ENCODE measurements at regions not wholly inside any gene's neighbourhood (a gene's known extent, or its start where the extent isn't known, plus 50 kb on each side); places are given as distances from the start of the nearest gene placed in this dataset.

DNA sequence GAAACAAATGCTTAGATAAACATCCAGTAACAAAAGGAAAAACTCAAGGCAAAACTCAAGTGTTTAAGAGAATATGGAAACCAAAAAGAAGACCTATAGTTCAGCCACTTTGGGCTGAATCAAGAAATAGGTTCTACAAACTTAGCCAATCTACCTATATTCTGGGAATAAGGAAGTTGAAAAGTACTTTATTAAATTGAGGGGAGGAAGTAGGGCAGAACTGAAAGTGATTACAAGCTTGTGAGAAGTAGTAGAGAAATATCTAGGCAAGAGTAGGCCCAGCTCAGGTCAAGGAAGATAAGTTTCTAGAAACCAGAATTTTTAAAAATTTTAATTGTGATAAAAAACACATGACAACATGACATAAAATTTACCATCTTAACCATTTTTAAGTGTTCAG lies 384.8 kb upstream of the PCSK5 start:
- Histone ChIP-seq H2AFZ (ENCODE audit: low read depth) (no peak overlapping the region), H3K4me3 (IDR thresholded peaks at IDR 0.05; ENCODE audit: insufficient read depth, low read depth, low read length) (no peak overlapping the region), H3K36me3 (ENCODE audit: insufficient read depth) (no peaks in the 10 kb centered on the region), H3K27me3 (ENCODE audit: insufficient read depth, low read depth) (no peaks in the 10 kb centered on the region), H3K27ac (no peak overlapping the region), H3K4me1 (ENCODE audit: low read depth, poor library complexity, severe bottlenecking) (no peaks in the 10 kb centered on the region), H3K9ac (no peak overlapping the region), H3K79me2 (ENCODE audit: insufficient read depth, low read depth) (no peaks in the 10 kb centered on the region), H4K20me1 (ENCODE audit: insufficient read depth) (no peaks in the 10 kb centered on the region), H3K4me2 (no peak overlapping the region)
- TF ChIP-seq, protein P1, sequence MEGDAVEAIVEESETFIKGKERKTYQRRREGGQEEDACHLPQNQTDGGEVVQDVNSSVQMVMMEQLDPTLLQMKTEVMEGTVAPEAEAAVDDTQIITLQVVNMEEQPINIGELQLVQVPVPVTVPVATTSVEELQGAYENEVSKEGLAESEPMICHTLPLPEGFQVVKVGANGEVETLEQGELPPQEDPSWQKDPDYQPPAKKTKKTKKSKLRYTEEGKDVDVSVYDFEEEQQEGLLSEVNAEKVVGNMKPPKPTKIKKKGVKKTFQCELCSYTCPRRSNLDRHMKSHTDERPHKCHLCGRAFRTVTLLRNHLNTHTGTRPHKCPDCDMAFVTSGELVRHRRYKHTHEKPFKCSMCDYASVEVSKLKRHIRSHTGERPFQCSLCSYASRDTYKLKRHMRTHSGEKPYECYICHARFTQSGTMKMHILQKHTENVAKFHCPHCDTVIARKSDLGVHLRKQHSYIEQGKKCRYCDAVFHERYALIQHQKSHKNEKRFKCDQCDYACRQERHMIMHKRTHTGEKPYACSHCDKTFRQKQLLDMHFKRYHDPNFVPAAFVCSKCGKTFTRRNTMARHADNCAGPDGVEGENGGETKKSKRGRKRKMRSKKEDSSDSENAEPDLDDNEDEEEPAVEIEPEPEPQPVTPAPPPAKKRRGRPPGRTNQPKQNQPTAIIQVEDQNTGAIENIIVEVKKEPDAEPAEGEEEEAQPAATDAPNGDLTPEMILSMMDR (conservative IDR thresholded peaks at IDR 0.05; ENCODE audit: low read depth, low read length) = no peak

DNA sequence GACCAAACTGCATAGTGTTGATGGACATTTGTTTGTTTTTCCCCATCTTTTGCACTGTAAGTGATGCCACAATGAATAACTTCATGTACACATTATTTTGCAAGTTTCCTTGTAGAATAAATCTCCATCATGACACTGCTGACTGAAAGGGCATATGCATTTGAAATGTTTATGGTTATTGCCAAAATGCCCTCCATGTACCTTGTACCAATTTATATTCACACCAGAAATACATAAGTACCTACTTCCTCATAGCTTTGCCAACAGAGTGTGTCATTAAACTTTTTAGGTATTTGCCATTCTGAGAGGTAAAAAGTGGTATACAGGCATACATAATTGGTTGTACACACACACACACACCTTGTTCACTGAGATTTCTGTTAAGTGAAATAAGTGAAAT lies 361.0 kb upstream of the PCSK5 start:
- no peak overlapping the region for H3K4me2 ChIP-seq
- H3K27ac ChIP-seq = no peak overlapping the region
- no peaks in the 10 kb centered on the region for H3K36me3 ChIP-seq (ENCODE audit: insufficient read depth)
- no peak overlapping the region for H3K9ac ChIP-seq
- no peaks in the 10 kb centered on the region for H4K20me1 ChIP-seq (ENCODE audit: insufficient read depth)
- no peak overlapping the region for H3K4me3 ChIP-seq (IDR thresholded peaks at IDR 0.05; ENCODE audit: insufficient read depth, low read depth, low read length)
- no peaks in the 10 kb centered on the region for H3K79me2 ChIP-seq (ENCODE audit: insufficient read depth, low read depth)
- TF ChIP-seq, protein P1 (conservative IDR thresholded peaks at IDR 0.05; ENCODE audit: low read depth, low read length) = no peak
- H3K27me3 ChIP-seq (ENCODE audit: insufficient read depth, low read depth) = no peaks in the 10 kb centered on the region
- H3K4me1 ChIP-seq (ENCODE audit: low read depth, poor library complexity, severe bottlenecking) = no peaks in the 10 kb centered on the region
- H2AFZ ChIP-seq (ENCODE audit: low read depth) = no peak overlapping the region

DNA sequence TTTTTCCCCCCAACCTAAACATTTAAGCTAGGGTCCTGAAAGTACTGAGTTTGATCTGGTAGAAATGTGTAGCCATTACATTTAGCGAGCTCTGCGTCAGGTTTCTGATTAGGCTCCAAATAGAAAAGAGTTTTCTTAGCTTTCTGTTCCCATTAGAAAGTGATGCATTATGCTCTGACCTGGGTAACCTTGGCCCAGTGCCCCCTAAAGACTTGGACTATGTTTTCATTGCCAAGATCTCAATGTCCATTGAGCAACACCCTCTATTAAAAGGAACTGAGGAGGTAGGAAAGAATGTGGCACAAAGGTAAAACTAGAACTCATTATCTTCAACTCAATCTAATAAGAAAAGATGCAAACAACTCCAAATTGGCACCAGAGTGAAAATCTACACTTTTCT lies 358.9 kb upstream of the PCSK5 start:
- TF ChIP-seq, protein P1 (conservative IDR thresholded peaks at IDR 0.05; ENCODE audit: low read depth, low read length) = no peak
- H3K4me1 ChIP-seq (ENCODE audit: low read depth, poor library complexity, severe bottlenecking) = no peaks in the 10 kb centered on the region

DNA sequence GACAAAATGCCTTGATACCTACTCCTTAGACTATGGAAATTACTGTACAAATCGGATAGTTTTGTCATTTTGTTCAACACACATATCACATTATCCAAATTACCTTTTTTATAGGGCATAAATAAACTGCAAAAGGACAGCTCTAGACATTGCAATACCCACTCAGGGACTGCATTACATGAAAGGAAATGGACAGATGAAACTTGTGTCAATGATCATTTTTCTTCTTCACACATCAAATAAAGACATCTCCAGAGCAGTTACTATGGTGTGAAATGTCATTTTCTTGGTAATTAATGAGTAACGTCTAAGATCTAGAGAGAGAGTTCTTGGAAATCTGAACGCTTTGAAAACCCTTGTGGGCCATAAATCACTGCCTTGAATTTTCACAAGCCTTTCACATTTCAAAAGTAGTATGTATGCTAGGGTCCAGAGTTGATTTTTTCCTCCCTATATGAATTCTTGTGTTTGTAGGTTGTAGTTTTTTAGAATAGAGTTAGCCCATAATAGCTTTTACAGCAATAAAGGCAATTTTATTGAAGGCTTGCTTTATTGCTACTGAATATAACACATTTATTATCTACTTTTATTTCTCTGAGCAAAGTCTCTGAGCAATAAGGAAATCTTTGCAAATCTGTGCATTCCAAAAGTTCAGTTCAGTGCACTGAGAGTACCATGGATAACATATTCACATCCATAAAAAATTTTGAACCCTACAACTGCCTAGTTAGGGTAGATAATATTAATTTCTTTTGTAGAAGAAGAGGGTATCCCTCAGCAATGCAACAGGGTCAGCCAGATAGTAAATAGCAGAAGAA lies 358.0 kb upstream of the PCSK5 start:
- Histone ChIP-seq H3K79me2 (ENCODE audit: insufficient read depth, low read depth) (no peaks in the 10 kb centered on the region), H3K4me2 (no peak overlapping the region), H3K27ac (no peak overlapping the region), H4K20me1 (ENCODE audit: insufficient read depth) (no peaks in the 10 kb centered on the region), H3K4me3 (IDR thresholded peaks at IDR 0.05; ENCODE audit: insufficient read depth, low read depth, low read length) (no peak overlapping the region), H3K27me3 (ENCODE audit: insufficient read depth, low read depth) (no peaks in the 10 kb centered on the region), H3K9ac (no peak overlapping the region), H2AFZ (ENCODE audit: low read depth) (no peak overlapping the region), H3K36me3 (ENCODE audit: insufficient read depth) (no peaks in the 10 kb centered on the region), H3K4me1 (ENCODE audit: low read depth, poor library complexity, severe bottlenecking) (no peaks in the 10 kb centered on the region)
- TF ChIP-seq, protein P1 (conservative IDR thresholded peaks at IDR 0.05; ENCODE audit: low read depth, low read length) = no peak

More for the DNA sequence above, 358.9 kb upstream of the PCSK5 start:
- no peaks in the 10 kb centered on the region for H3K79me2 ChIP-seq (ENCODE audit: insufficient read depth, low read depth)
- no peaks in the 10 kb centered on the region for H4K20me1 ChIP-seq (ENCODE audit: insufficient read depth)
- H2AFZ ChIP-seq (ENCODE audit: low read depth) = no peak overlapping the region
- no peaks in the 10 kb centered on the region for H3K27me3 ChIP-seq (ENCODE audit: insufficient read depth, low read depth)
- no peak overlapping the region for H3K27ac ChIP-seq
- no peak overlapping the region for H3K4me3 ChIP-seq (IDR thresholded peaks at IDR 0.05; ENCODE audit: insufficient read depth, low read depth, low read length)
- H3K4me2 ChIP-seq = no peak overlapping the region
- no peaks in the 10 kb centered on the region for H3K36me3 ChIP-seq (ENCODE audit: insufficient read depth)
- no peak overlapping the region for H3K9ac ChIP-seq
